GM21367 (cell line): ENCODE measurements at regions not wholly inside any gene's neighbourhood (a gene's known extent, or its start where the extent isn't known, plus 50 kb on each side); places are given as distances from the start of the nearest gene placed in this dataset.
"Not testable (repeated sequence)": the region's sequence is repeated elsewhere in the genome, so short reads cannot be mapped to it uniquely, and the experiment has no call there.

Experiments used
- ATAC-seq: cut with Tn5 transposase; IDR thresholded peaks from one replicate; pipeline ENCODE4 v1.9.1; 2021; ENCODE audit not compliant: unreplicated experiment

GRCh38 chr14:22220427-22220826 lies 368.6 kb downstream of the DAD1 start:
- no peak for ATAC-seq

GRCh38 chr14:22218728-22219127 lies 370.3 kb downstream of the DAD1 start:
- no peak for ATAC-seq

GRCh38 chr14:22213120-22213519 lies 375.9 kb downstream of the DAD1 start:
- no peak for ATAC-seq

GRCh38 chr14:22210906-22211305 lies 378.1 kb downstream of the DAD1 start:
- ATAC-seq, result no peak

GRCh38 chr14:22210026-22210425 lies 379.0 kb downstream of the DAD1 start:
- no peak for ATAC-seq

GRCh38 chr14:22203036-22203435 lies 386.0 kb downstream of the DAD1 start:
- ATAC-seq, result no peak

GRCh38 chr14:22202313-22202712 lies 386.7 kb downstream of the DAD1 start:
- ATAC-seq, result no peak

- no peak for ATAC-seq
These were observed 387.9 kb downstream of the DAD1 start for GRCh38 chr14:22200977-22201605.

GRCh38 chr14:22200131-22200530 lies 388.9 kb downstream of the DAD1 start:
- ATAC-seq, result not testable (repeated sequence)

- ATAC-seq, result no peak
These were observed 394.4 kb downstream of the DAD1 start for GRCh38 chr14:22194664-22195063.

- ATAC-seq, result no peak
These were observed 398.4 kb downstream of the DAD1 start for GRCh38 chr14:22190411-22191191.

GRCh38 chr14:22189881-22190280 lies 399.1 kb downstream of the DAD1 start:
- ATAC-seq, result no peak

GRCh38 chr14:22188318-22188717 lies 400.7 kb downstream of the DAD1 start:
- no peak for ATAC-seq

GRCh38 chr14:22185789-22186188 lies 403.2 kb downstream of the DAD1 start:
- ATAC-seq, result no peak

- ATAC-seq, result no peak
These were observed 403.8 kb downstream of the DAD1 start for GRCh38 chr14:22185191-22185590.

- ATAC-seq, result no peak
These were observed 404.2 kb downstream of the DAD1 start for GRCh38 chr14:22184830-22185168.

- no peak for ATAC-seq
These were observed 404.7 kb downstream of the DAD1 start for GRCh38 chr14:22184157-22184829.

- ATAC-seq, result no peak
These were observed 409.0 kb downstream of the DAD1 start for GRCh38 chr14:22180045-22180444.

GRCh38 chr14:22179190-22179589 lies 409.8 kb downstream of the DAD1 start:
- no peak for ATAC-seq

- no peak for ATAC-seq
These were observed 410.6 kb downstream of the DAD1 start for GRCh38 chr14:22178333-22178839.

GRCh38 chr14:22177870-22178269 lies 411.2 kb downstream of the DAD1 start:
- peak; percentile 61 for ATAC-seq

- ATAC-seq, result no peak
These were observed 412.1 kb downstream of the DAD1 start for GRCh38 chr14:22176957-22177356.
